ENCODE measurements at regions not wholly inside any gene's neighbourhood (a gene's known extent, or its start where the extent isn't known, plus 50 kb on each side); places are given as distances from the start of the nearest gene placed in this dataset.

DNA sequence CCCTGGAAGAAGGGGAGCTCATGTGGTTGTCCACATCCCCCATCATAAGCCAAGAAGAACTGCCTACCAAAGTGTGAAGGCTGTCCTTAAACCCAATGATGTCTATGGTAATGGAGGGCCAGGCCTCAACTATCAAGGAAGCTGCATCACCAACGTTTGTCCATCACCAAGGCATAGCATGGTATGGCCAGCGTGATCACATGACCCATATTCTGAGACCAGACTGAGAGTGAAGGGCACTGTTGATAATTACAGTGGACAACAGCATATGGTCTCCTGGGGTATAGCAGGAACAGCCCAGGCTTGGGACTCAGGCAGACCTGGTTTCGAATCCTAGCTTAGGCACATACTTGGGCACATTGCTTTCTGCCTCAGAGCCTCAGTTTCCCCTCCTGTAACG lies 218.2 kb upstream of the RREB1 start:
- H3K27ac ChIP-seq (ENCODE audit: low read depth in 1 of 2, low read length in 1 of 2) = no peak overlapping the region
- 81 to 82% methylated on average over 4 of the region's 4 CpGs for WGBS, 2 donors
- no peaks in the 10 kb centered on the region for H3K27me3 ChIP-seq (ENCODE audit: control insufficient read depth in 3 of 3, insufficient read depth in 3 of 3, low read length in 2 of 3)
- no peaks in the 10 kb centered on the region for H3K9me3 ChIP-seq (ENCODE audit: control insufficient read depth in 4 of 4, insufficient read depth in 3 of 4, low read length in 3 of 4)
- H3K9ac ChIP-seq (ENCODE audit: insufficient read depth in 1 of 2, low read length in 2 of 2) = no peak overlapping the region
- H3K4me1 ChIP-seq (ENCODE audit: control insufficient read depth in 5 of 5, insufficient read depth in 5 of 5, low read length in 5 of 5) = peaks cover 0 to 11% (median 4%) of the 10 kb centered on the region in 5 donors
- no peaks in the 10 kb centered on the region for H3K36me3 ChIP-seq (ENCODE audit: control insufficient read depth in 4 of 4, insufficient read depth in 4 of 4, low read length in 4 of 4)
- DNase-seq (no peak), ATAC-seq (ENCODE audit: insufficient read depth, low FRiP score) (no peak)
- TF ChIP-seq CTCF (IDR thresholded peaks at IDR 0.05; ENCODE audit: control extremely low read depth, extremely low read depth) = no peak
- H3K4me3 ChIP-seq = no peak overlapping the region

GRCh38 chr6:6890400-6890858 lies 217.3 kb upstream of the RREB1 start:
- TF ChIP-seq CTCF (IDR thresholded peaks at IDR 0.05; ENCODE audit: control extremely low read depth, extremely low read depth) = no peak
- no peak for ATAC-seq (ENCODE audit: insufficient read depth, low FRiP score)
- DNase-seq = peak; percentile 45 to 71 (median 64)

DNA sequence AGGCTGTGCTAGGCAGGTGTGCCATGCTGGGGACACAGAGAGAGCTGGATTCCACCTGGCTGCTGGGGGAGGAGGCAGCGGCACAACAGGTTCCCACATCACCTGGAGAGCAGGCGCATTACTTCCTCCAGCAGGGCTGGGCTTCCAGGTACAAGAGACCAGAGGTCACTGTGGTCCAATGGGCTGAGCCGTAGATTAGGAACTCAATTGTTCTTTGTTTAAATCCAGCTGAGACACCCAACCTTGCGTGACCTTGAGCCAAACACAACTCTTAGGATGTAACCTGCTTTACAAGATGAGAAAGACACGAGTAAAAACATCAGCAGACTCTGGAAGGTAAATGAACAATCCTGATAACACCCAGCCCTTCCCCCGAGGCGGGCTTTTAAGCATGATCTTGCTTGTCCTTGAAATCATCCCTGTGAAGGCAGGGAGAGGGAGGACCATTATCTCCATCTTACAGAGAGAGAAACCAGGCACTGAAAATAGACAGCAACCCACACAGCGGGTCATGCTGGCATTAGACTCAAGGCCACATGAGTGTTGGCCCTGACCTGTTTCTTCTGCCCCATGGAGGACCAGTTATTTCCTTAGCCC lies 216.5 kb upstream of the RREB1 start:
- no peaks in the 10 kb centered on the region for H3K9me3 ChIP-seq (ENCODE audit: control insufficient read depth in 4 of 4, insufficient read depth in 3 of 4, low read length in 3 of 4)
- H3K27me3 ChIP-seq (ENCODE audit: control insufficient read depth in 3 of 3, insufficient read depth in 3 of 3, low read length in 2 of 3) = no peaks in the 10 kb centered on the region
- DNase-seq (no peak), ATAC-seq (ENCODE audit: insufficient read depth, low FRiP score) (no peak)
- no peak overlapping the region for H3K4me3 ChIP-seq
- 92 to 95% methylated on average over 8 of the region's 8 CpGs for WGBS, 2 donors
- no peak for TF ChIP-seq CTCF (IDR thresholded peaks at IDR 0.05; ENCODE audit: control extremely low read depth, extremely low read depth)
- H3K9ac ChIP-seq (ENCODE audit: insufficient read depth in 1 of 2, low read length in 2 of 2) = no peak overlapping the region
- H3K4me1 ChIP-seq (ENCODE audit: control insufficient read depth in 5 of 5, insufficient read depth in 5 of 5, low read length in 5 of 5) = peaks cover 0 to 9% (median 4%) of the 10 kb centered on the region in 5 donors
- H3K27ac ChIP-seq (ENCODE audit: low read depth in 1 of 2, low read length in 1 of 2) = peak overlapping the region in 1 of 2 donors; percentile 71
- H3K36me3 ChIP-seq (ENCODE audit: control insufficient read depth in 4 of 4, insufficient read depth in 4 of 4, low read length in 4 of 4) = no peaks in the 10 kb centered on the region

More at GRCh38 chr6:6890400-6890858, 217.3 kb upstream of the RREB1 start:
- 20 to 34% methylated on average over 6 of the region's 6 CpGs for WGBS, 2 donors
- Histone ChIP-seq H3K4me3 (no peak overlapping the region), H3K27me3 (ENCODE audit: control insufficient read depth in 3 of 3, insufficient read depth in 3 of 3, low read length in 2 of 3) (no peaks in the 10 kb centered on the region), H3K4me1 (ENCODE audit: control insufficient read depth in 5 of 5, insufficient read depth in 5 of 5, low read length in 5 of 5) (peaks cover 0 to 11% (median 4%) of the 10 kb centered on the region in 5 donors), H3K9ac (ENCODE audit: insufficient read depth in 1 of 2, low read length in 2 of 2) (no peak overlapping the region), H3K36me3 (ENCODE audit: control insufficient read depth in 4 of 4, insufficient read depth in 4 of 4, low read length in 4 of 4) (no peaks in the 10 kb centered on the region), H3K27ac (ENCODE audit: low read depth in 1 of 2, low read length in 1 of 2) (peak overlapping the region in 1 of 2 donors; percentile 49), H3K9me3 (ENCODE audit: control insufficient read depth in 4 of 4, insufficient read depth in 3 of 4, low read length in 3 of 4) (no peaks in the 10 kb centered on the region)

Measured in lung (tissue), 11 donors.